GM19467 (cell line): ENCODE measurements at regions not wholly inside any gene's neighbourhood (a gene's known extent, or its start where the extent isn't known, plus 50 kb on each side); places are given as distances from the start of the nearest gene placed in this dataset.
"Not testable (repeated sequence)": the region's sequence is repeated elsewhere in the genome, so short reads cannot be mapped to it uniquely, and the experiment has no call there.

Experiments
- ATAC-seq: cut with Tn5 transposase; IDR thresholded peaks from one replicate; pipeline ENCODE4 v1.9.1; 2021; ENCODE audit warnings: mild to moderate bottlenecking, moderate library complexity; ENCODE audit not compliant: unreplicated experiment

GRCh38 chr18:104264-104663 lies 54.1 kb upstream of the USP14 start:
- not testable (repeated sequence) for ATAC-seq

GRCh38 chr18:105161-106053 lies 53.0 kb upstream of the USP14 start:
- not testable (repeated sequence) for ATAC-seq

GRCh38 chr18:106054-106851 lies 52.1 kb upstream of the USP14 start:
- ATAC-seq = not testable (repeated sequence)

- ATAC-seq = not testable (repeated sequence)
Observed at GRCh38 chr18:106868-107384, 51.4 kb upstream of the USP14 start.

GRCh38 chr18:107464-107863 lies 50.9 kb upstream of the USP14 start:
- ATAC-seq = not testable (repeated sequence)

- ATAC-seq = peak; percentile 46
Observed at GRCh38 chr18:107947-108664, 50.3 kb upstream of the USP14 start.
